ENCODE measurements at regions not wholly inside any gene's neighbourhood (a gene's known extent, or its start where the extent isn't known, plus 50 kb on each side); places are given as distances from the start of the nearest gene placed in this dataset.

- peak; percentile 27 to 37 for DNase-seq
Observed at GRCh38 chr3:143901105-143901504, 52.8 kb upstream of the SLC9A9 start.

- DNase-seq, result no peak
Observed at GRCh38 chr3:143902210-143902609, 53.9 kb upstream of the SLC9A9 start.

GRCh38 chr3:143910756-143911155 is 60.9 kb upstream of the DIPK2A start:
- no peak for DNase-seq

GRCh38 chr3:143914257-143914656 is 57.4 kb upstream of the DIPK2A start:
- no peak for DNase-seq

GRCh38 chr3:143918848-143919247 is 52.8 kb upstream of the DIPK2A start:
- no peak for DNase-seq

- peak; percentile 59 to 69 for DNase-seq
Observed at GRCh38 chr3:143921176-143921575, 50.4 kb upstream of the DIPK2A start.

All from inflammatory macrophage (primary cell).